ENCODE measurements at regions not wholly inside any gene's neighbourhood (a gene's known extent, or its start where the extent isn't known, plus 50 kb on each side); places are given as distances from the start of the nearest gene placed in this dataset.
"Not testable (repeated sequence)": the region's sequence is repeated elsewhere in the genome, so short reads cannot be mapped to it uniquely, and the experiment has no call there.

GRCh38 chrX:149420566-149420965 is 84.5 kb downstream of the IDS start:
- not testable (repeated sequence) for H3K4me3 ChIP-seq (replicated peaks in 1 of 2; ENCODE audit: low read depth in 2 of 2, low read length in 2 of 2); DNase-seq (ENCODE audit: low read depth in 2 of 2)

- TF ChIP-seq CTCF (IDR thresholded peaks at IDR 0.05; ENCODE audit: low read depth, low read length), result no peak
- no peak for DNase-seq (ENCODE audit: low read depth in 2 of 2)
- H3K4me3 ChIP-seq (replicated peaks in 1 of 2; ENCODE audit: low read depth in 2 of 2, low read length in 2 of 2), result no peak overlapping the region
Observed at GRCh38 chrX:149398027-149398426, 107.1 kb downstream of the IDS start.

GRCh38 chrX:149392921-149393320 is 112.2 kb downstream of the IDS start:
- peak in 1 of 2 donors; percentile 31 for DNase-seq (ENCODE audit: low read depth in 2 of 2)
- TF ChIP-seq CTCF (IDR thresholded peaks at IDR 0.05; ENCODE audit: low read depth, low read length), result no peak
- H3K4me3 ChIP-seq (replicated peaks in 1 of 2; ENCODE audit: low read depth in 2 of 2, low read length in 2 of 2), result no peak overlapping the region

GRCh38 chrX:149383852-149384251 is 121.3 kb downstream of the IDS start:
- TF ChIP-seq CTCF (IDR thresholded peaks at IDR 0.05; ENCODE audit: low read depth, low read length), result no peak
- DNase-seq (ENCODE audit: low read depth in 2 of 2), result no peak

GRCh38 chrX:149374751-149375150 is 130.4 kb downstream of the IDS start:
- TF ChIP-seq CTCF (IDR thresholded peaks at IDR 0.05; ENCODE audit: low read depth, low read length), result no peak
- no peak overlapping the region for H3K4me3 ChIP-seq (replicated peaks in 1 of 2; ENCODE audit: low read depth in 2 of 2, low read length in 2 of 2)
- DNase-seq (ENCODE audit: low read depth in 2 of 2), result no peak

More at GRCh38 chrX:149383852-149384251, 121.3 kb downstream of the IDS start:
- no peak overlapping the region for H3K4me3 ChIP-seq (replicated peaks in 1 of 2; ENCODE audit: low read depth in 2 of 2, low read length in 2 of 2)

GRCh38 chrX:149372866-149373265 is 132.2 kb downstream of the IDS start:
- peak in 1 of 2 donors; percentile 25 for DNase-seq (ENCODE audit: low read depth in 2 of 2)
- no peak for TF ChIP-seq CTCF (IDR thresholded peaks at IDR 0.05; ENCODE audit: low read depth, low read length)
- no peak overlapping the region for H3K4me3 ChIP-seq (replicated peaks in 1 of 2; ENCODE audit: low read depth in 2 of 2, low read length in 2 of 2)

- no peak for TF ChIP-seq CTCF (IDR thresholded peaks at IDR 0.05; ENCODE audit: low read depth, low read length)
Observed at GRCh38 chrX:149371986-149372385, 133.1 kb downstream of the IDS start.

More at GRCh38 chrX:149371986-149372385, 133.1 kb downstream of the IDS start:
- no peak overlapping the region for H3K4me3 ChIP-seq (replicated peaks in 1 of 2; ENCODE audit: low read depth in 2 of 2, low read length in 2 of 2)
- no peak for DNase-seq (ENCODE audit: low read depth in 2 of 2)
